Neural cell (in vitro differentiated cells): ENCODE measurements at regions not wholly inside any gene's neighbourhood (a gene's known extent, or its start where the extent isn't known, plus 50 kb on each side); places are given as distances from the start of the nearest gene placed in this dataset.

Source experiments
- CTCF ChIP-seq: fragments of 450-650 bp; IDR thresholded peaks from 2 replicates; pipeline ENCODE4 v1.5.1; 2014; ENCODE audit warnings: antibody characterized with exemption, mild to moderate bottlenecking, moderate library complexity; ENCODE audit not compliant: poor library complexity, severe bottlenecking
- EP300 ChIP-seq: fragments of 450-650 bp; conservative IDR thresholded peaks from 2 replicates; pipeline ENCODE4 v1.6.1; 2014; ENCODE audit warnings: antibody characterized with exemption, mild to moderate bottlenecking, moderate library complexity; ENCODE audit not compliant: poor library complexity, severe bottlenecking
- EZH2 ChIP-seq: fragments of 200-600, 300-800 bp; shearing (Covaris generic), sonication (generic); IDR thresholded peaks from 2 replicates; pipeline ENCODE4 v1.6.1; 2014; ENCODE audit warnings: antibody characterized with exemption, low read length, borderline replicate concordance, mild to moderate bottlenecking; ENCODE audit not compliant: insufficient read depth, poor library complexity, severe bottlenecking
- MXI1 ChIP-seq: fragments of 450-650 bp; conservative IDR thresholded peaks from 2 replicates; pipeline ENCODE4 v1.6.1; 2014; ENCODE audit warnings: antibody characterized with exemption, mild to moderate bottlenecking; ENCODE audit not compliant: poor library complexity, severe bottlenecking
- POLR2AphosphoS5 ChIP-seq: IDR thresholded peaks from 2 replicates; pipeline ENCODE4 v1.6.1; 2012
- REST ChIP-seq: IDR thresholded peaks from 2 replicates; pipeline ENCODE4 v1.6.1; 2012; ENCODE audit warnings: borderline replicate concordance
- SMC3 ChIP-seq: fragments of 450-650 bp; conservative IDR thresholded peaks from 2 replicates; pipeline ENCODE4 v1.6.1; 2014; ENCODE audit warnings: antibody characterized with exemption, mild to moderate bottlenecking, moderate library complexity; ENCODE audit not compliant: poor library complexity
- TAF1 ChIP-seq: IDR thresholded peaks from 2 replicates; pipeline ENCODE4 v1.6.1; 2012; ENCODE audit warnings: low read depth

GRCh38 chr10:44195112-44196007 is 189.5 kb downstream of the CXCL12 start:
- TF ChIP-seq MXI1: no peak
- no peak for TF ChIP-seq CTCF
- no peak for TF ChIP-seq TAF1
- TF ChIP-seq REST: no peak
- TF ChIP-seq SMC3: no peak
- TF ChIP-seq POLR2AphosphoS5: no peak
- TF ChIP-seq EP300: no peak
- TF ChIP-seq EZH2: no peak
